HEK293 (cell line): ENCODE measurements at regions not wholly inside any gene's neighbourhood (a gene's known extent, or its start where the extent isn't known, plus 50 kb on each side); places are given as distances from the start of the nearest gene placed in this dataset.

Experiments used
- ATF2 ChIP-seq: fragments of 450-650 bp; formaldehyde crosslinking; IDR thresholded peaks from 2 replicates; pipeline ENCODE4 v1.5.1; 2016; ENCODE audit warnings: missing biosample characterization, missing genetic modification characterization, low read depth
- BCL11A ChIP-seq: fragments of 450-650 bp; formaldehyde crosslinking; IDR thresholded peaks from 2 replicates; pipeline ENCODE4 v1.5.1; 2016; ENCODE audit warnings: low read depth, missing biosample characterization, missing genetic modification characterization
- CTCF ChIP-seq: fragments of 450-650 bp; formaldehyde crosslinking; IDR thresholded peaks from 2 replicates; pipeline ENCODE4 v1.5.1; 2016; ENCODE audit warnings: missing biosample characterization, missing genetic modification characterization
- MYNN ChIP-seq: fragments of 450-650 bp; formaldehyde crosslinking; IDR thresholded peaks from 2 replicates; pipeline ENCODE4 v1.5.1; 2016; ENCODE audit warnings: missing biosample characterization, missing genetic modification characterization, borderline replicate concordance
- PATZ1 ChIP-seq: fragments of 450-650 bp; formaldehyde crosslinking; IDR thresholded peaks from 2 replicates; pipeline ENCODE4 v1.5.1; 2016; ENCODE audit warnings: missing biosample characterization, missing genetic modification characterization
- ZBTB49 ChIP-seq: fragments of 450-650 bp; formaldehyde crosslinking; IDR thresholded peaks from 2 replicates; pipeline ENCODE4 v1.5.1; 2016; ENCODE audit warnings: missing biosample characterization, missing genetic modification characterization, low read depth
- ZNF133 ChIP-seq: fragments of 450-650 bp; formaldehyde crosslinking; IDR thresholded peaks from 2 replicates; pipeline ENCODE4 v1.5.1; 2016; ENCODE audit warnings: missing biosample characterization, missing genetic modification characterization
- ZNF274 ChIP-seq, 2 experiments: fragments of 200-500 bp in 1 of 2; fragments of 450-650 bp in 1 of 2; sonication (Bioruptor generic) in 1 of 2; formaldehyde crosslinking in 1 of 2; IDR thresholded peaks; 2 replicates each; pipeline versions ENCODE4 v1.5.1 to v1.6.1; 2014 to 2016; ENCODE audit warnings: borderline replicate concordance in 1 of 2, inconsistent platforms in 1 of 2, low read length in 1 of 2, missing biosample characterization in 1 of 2, missing genetic modification characterization in 1 of 2
- ZNF354C ChIP-seq: fragments of 450-650 bp; formaldehyde crosslinking; IDR thresholded peaks from 2 replicates; pipeline ENCODE4 v1.5.1; 2016; ENCODE audit warnings: missing biosample characterization, missing genetic modification characterization, low read depth, borderline replicate concordance
- ZNF362 ChIP-seq: fragments of 450-650 bp; formaldehyde crosslinking; IDR thresholded peaks from 2 replicates; pipeline ENCODE4 v1.5.1; 2016; ENCODE audit warnings: missing biosample characterization, missing genetic modification characterization
- ZNF837 ChIP-seq: fragments of 450-650 bp; formaldehyde crosslinking; IDR thresholded peaks from 2 replicates; pipeline ENCODE4 v1.5.1; 2016; ENCODE audit warnings: missing biosample characterization, missing genetic modification characterization

GRCh38 chr5:175321927-175322532 is 122.0 kb downstream of the DRD1 start:
- TF ChIP-seq ZBTB49, result no peak
- no peak for TF ChIP-seq ATF2 (tag by site-specific recombination)
- no peak for TF ChIP-seq ZNF133 (tag by site-specific recombination)
- TF ChIP-seq BCL11A, result no peak
- no peak for TF ChIP-seq ZNF362 (tag by site-specific recombination)
- no peak for TF ChIP-seq ZNF354C (tag by site-specific recombination)
- no peak for TF ChIP-seq ZNF274 (IDR thresholded peaks at IDR 0.05; ENCODE audit: low read length)
- TF ChIP-seq ZNF274 (tag by site-specific recombination; IDR thresholded peaks at IDR 0.05; ENCODE audit: borderline replicate concordance), result no peak
- no peak for TF ChIP-seq CTCF (tag by site-specific recombination)
- TF ChIP-seq PATZ1 (tag by site-specific recombination), result no peak
- TF ChIP-seq ZNF837 (tag by site-specific recombination), result no peak
- no peak for TF ChIP-seq MYNN (tag by site-specific recombination)
